ENCODE measurements at regions not wholly inside any gene's neighbourhood (a gene's known extent, or its start where the extent isn't known, plus 50 kb on each side); places are given as distances from the start of the nearest gene placed in this dataset.

DNA sequence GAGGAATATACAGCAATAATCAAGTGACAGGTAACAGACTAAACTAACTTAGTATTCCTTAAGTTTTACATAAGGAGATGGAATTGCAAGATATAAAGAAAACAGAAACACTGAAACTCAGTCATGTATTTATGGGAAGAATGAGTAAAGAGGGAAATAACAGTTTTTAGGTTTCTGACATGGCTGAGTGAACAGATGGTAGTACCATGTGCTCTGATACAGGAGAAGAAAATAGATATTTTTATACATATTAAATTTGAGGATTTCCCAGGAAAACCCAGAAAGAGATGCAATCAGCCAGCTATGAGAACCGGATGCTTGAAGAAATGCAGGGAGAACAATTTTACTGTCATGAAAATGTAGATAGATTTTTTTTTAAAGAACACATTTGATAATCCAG is 669.5 kb upstream of the GRM3 start:
- FAIRE-seq (no peak), DNase-seq (ENCODE audit: low read depth) (no peak)
- no peaks in the 10 kb centered on the region for H3K27me3 ChIP-seq (ENCODE audit: control insufficient read depth, insufficient read depth, low read length)
- H3K4me3 ChIP-seq (ENCODE audit: low read depth, low read length): no peak overlapping the region
- H3K36me3 ChIP-seq (ENCODE audit: control insufficient read depth, insufficient read depth, low read length): no peaks in the 10 kb centered on the region
- TF ChIP-seq, protein P1, sequence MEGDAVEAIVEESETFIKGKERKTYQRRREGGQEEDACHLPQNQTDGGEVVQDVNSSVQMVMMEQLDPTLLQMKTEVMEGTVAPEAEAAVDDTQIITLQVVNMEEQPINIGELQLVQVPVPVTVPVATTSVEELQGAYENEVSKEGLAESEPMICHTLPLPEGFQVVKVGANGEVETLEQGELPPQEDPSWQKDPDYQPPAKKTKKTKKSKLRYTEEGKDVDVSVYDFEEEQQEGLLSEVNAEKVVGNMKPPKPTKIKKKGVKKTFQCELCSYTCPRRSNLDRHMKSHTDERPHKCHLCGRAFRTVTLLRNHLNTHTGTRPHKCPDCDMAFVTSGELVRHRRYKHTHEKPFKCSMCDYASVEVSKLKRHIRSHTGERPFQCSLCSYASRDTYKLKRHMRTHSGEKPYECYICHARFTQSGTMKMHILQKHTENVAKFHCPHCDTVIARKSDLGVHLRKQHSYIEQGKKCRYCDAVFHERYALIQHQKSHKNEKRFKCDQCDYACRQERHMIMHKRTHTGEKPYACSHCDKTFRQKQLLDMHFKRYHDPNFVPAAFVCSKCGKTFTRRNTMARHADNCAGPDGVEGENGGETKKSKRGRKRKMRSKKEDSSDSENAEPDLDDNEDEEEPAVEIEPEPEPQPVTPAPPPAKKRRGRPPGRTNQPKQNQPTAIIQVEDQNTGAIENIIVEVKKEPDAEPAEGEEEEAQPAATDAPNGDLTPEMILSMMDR (IDR thresholded peaks at IDR 0.05; ENCODE audit: insufficient read depth, low read length, severe bottlenecking): no peak

DNA sequence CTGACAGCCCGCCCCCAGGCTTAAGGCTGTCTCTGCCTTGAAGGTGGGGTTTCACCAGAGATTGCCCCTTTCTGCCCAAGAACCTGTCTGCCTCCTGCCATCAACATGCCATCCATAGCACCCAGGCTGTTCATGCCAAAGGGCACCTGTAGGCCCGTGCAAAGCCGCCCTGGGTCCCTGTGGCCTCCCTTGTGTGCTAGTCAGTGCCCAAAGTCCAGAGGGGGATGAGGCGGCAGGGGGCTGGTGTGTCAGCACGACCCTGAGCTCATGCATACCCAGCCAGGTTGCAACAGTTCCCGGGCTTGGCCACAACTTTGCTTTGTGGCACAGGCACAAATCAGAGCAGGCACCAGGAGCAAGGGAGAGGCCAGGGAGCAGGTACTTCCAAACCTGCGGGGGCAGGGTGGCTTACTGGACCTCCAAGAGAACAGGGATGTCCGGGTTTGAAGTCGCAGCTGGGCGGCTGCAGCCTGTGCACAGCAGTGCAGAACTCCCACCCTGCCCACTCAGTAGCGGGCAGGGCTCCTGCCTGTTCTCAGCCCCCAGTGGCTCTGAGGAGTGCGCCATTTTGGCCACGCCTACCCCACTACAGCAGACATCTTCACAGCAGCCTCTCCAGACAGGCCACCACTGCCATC is 671.1 kb upstream of the GRM3 start:
- no peaks in the 10 kb centered on the region for H3K36me3 ChIP-seq (ENCODE audit: control insufficient read depth, insufficient read depth, low read length)
- TF ChIP-seq, protein P1 (IDR thresholded peaks at IDR 0.05; ENCODE audit: insufficient read depth, low read length, severe bottlenecking): no peak
- no peak for FAIRE-seq
- DNase-seq (ENCODE audit: low read depth): no peak
- H3K4me3 ChIP-seq (ENCODE audit: low read depth, low read length): no peak overlapping the region
- H3K27me3 ChIP-seq (ENCODE audit: control insufficient read depth, insufficient read depth, low read length): no peaks in the 10 kb centered on the region

DNA sequence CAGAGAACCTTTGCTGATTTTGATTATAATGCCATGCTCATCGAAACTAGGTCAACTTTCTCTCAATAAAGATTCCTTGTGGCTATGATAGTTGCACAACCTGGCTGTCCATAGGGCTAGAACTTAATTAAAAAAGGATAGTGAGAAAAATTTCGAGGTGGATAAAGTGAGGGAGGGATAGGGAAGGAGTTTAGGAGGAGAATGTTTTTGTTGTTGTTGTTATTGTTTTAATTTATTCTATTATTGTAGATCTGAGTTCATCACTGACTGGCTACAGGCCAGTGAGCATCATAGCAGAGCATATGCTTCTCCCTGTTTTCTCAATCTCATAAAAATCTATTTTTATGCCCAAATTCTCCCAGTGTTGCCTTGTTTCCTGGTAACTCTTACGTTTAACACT is 688.7 kb upstream of the GRM3 start:
- H3K27me3 ChIP-seq (ENCODE audit: control insufficient read depth, insufficient read depth, low read length): no peaks in the 10 kb centered on the region
- DNase-seq (ENCODE audit: low read depth) (no peak), FAIRE-seq (no peak)
- no peaks in the 10 kb centered on the region for H3K36me3 ChIP-seq (ENCODE audit: control insufficient read depth, insufficient read depth, low read length)
- TF ChIP-seq, protein P1 (IDR thresholded peaks at IDR 0.05; ENCODE audit: insufficient read depth, low read length, severe bottlenecking): no peak
- H3K4me3 ChIP-seq (ENCODE audit: low read depth, low read length): no peak overlapping the region

DNA sequence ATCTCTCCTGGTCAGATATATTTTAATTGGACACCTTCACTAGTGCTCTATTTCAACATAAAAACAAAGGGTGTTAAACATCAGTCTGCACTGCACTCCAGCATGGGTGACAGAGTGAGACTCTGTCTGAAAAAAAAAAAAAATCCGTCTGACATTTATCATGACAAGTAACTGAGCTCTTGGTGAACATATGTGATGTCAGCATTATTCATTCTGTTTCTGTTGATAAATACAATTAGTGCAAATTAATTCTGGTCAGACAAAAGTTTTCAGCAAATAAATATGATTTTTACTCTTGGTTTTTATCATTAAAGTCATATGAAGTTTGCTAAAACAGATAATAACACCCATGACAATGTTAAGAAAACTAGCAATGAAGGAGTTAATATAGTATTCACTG is 692.8 kb upstream of the GRM3 start:
- TF ChIP-seq, protein P1 (IDR thresholded peaks at IDR 0.05; ENCODE audit: insufficient read depth, low read length, severe bottlenecking): no peak
- Histone ChIP-seq H3K27me3 (ENCODE audit: control insufficient read depth, insufficient read depth, low read length) (no peaks in the 10 kb centered on the region), H3K36me3 (ENCODE audit: control insufficient read depth, insufficient read depth, low read length) (no peaks in the 10 kb centered on the region), H3K4me3 (ENCODE audit: low read depth, low read length) (no peak overlapping the region)
- no peak for DNase-seq (ENCODE audit: low read depth)
- no peak for FAIRE-seq

DNA sequence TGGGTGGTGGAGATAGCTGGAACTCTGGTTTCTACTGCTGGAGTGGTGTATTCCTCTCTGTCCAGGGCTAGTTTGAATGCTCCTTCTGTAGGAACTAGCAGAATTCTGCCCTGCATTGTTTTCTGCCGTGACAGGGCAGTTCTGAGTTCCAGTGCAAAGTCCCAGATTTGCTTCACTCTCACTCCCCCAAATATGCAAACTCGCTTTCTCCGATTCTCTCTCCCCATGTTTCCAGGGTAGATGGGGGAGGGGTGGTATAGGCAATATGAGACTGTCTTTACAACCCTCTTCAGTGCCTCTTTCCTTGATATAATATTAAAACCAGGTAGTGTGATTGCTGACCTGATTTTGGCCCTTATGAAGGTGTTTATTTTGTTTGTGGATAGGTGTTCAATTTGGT is 693.3 kb upstream of the GRM3 start:
- FAIRE-seq (no peak), DNase-seq (ENCODE audit: low read depth) (no peak)
- no peaks in the 10 kb centered on the region for H3K36me3 ChIP-seq (ENCODE audit: control insufficient read depth, insufficient read depth, low read length)
- TF ChIP-seq, protein P1 (IDR thresholded peaks at IDR 0.05; ENCODE audit: insufficient read depth, low read length, severe bottlenecking): no peak
- no peak overlapping the region for H3K4me3 ChIP-seq (ENCODE audit: low read depth, low read length)
- no peaks in the 10 kb centered on the region for H3K27me3 ChIP-seq (ENCODE audit: control insufficient read depth, insufficient read depth, low read length)

DNA sequence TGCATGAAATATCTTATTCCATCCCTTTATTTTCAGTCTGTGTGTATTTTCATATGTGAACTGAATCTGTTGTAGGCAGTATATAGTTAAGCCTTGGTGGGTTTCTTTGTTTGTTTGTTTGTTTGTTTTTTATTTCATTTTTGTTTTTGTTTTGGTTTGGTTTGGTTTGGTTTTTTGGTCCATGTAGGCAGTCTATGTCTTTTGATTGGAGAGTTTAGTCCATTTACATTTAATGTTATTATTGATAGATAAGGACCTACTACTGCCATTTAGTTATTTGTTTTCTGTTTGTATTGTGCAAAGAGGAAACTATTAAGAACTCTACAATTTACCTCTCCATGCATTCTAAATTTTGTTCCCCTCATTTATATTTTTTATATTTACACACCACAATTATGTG is 695.9 kb upstream of the GRM3 start:
- Histone ChIP-seq H3K27me3 (ENCODE audit: control insufficient read depth, insufficient read depth, low read length) (no peaks in the 10 kb centered on the region), H3K4me3 (ENCODE audit: low read depth, low read length) (no peak overlapping the region), H3K36me3 (ENCODE audit: control insufficient read depth, insufficient read depth, low read length) (no peaks in the 10 kb centered on the region)
- TF ChIP-seq, protein P1 (IDR thresholded peaks at IDR 0.05; ENCODE audit: insufficient read depth, low read length, severe bottlenecking): no peak
- DNase-seq (ENCODE audit: low read depth) (no peak), FAIRE-seq (no peak)
